Esophagus squamous epithelium (tissue), 4 donors: ENCODE measurements at regions not wholly inside any gene's neighbourhood (a gene's known extent, or its start where the extent isn't known, plus 50 kb on each side); places are given as distances from the start of the nearest gene placed in this dataset.

Experiments
- CTCF ChIP-seq, 6 experiments: fragments of 450-650 bp in 4 of 6; fragments of 200-600 bp in 2 of 6; sonication (generic) in 2 of 6; IDR thresholded peaks; one replicate each; pipeline ENCODE4 v1.5.1; 2016 to 2019; ENCODE audit warnings: antibody characterized with exemption in 6 of 6, mild to moderate bottlenecking in 4 of 6, moderate library complexity in 4 of 6
- POLR2A ChIP-seq, 4 donors: fragments of 450-650 bp; IDR thresholded peaks; one replicate each; pipeline ENCODE4 v1.6.1; 2017; ENCODE audit warnings: antibody characterized with exemption in 4 of 4, mild to moderate bottlenecking in 4 of 4, moderate library complexity in 3 of 4

GRCh38 chr13:50747737-50748350 lies 95.6 kb downstream of the DLEU7 start:
- TF ChIP-seq CTCF (IDR thresholded peaks at IDR 0.05) (no peak), POLR2A (IDR thresholded peaks at IDR 0.05) (no peak)
